Ishikawa (cell line): ENCODE measurements at regions not wholly inside any gene's neighbourhood (a gene's known extent, or its start where the extent isn't known, plus 50 kb on each side); places are given as distances from the start of the nearest gene placed in this dataset.

Experiments used
- CEBPB ChIP-seq: IDR thresholded peaks from 2 replicates; pipeline ENCODE4 v1.6.1; 2012
- CREB1 ChIP-seq: IDR thresholded peaks from 2 replicates; pipeline ENCODE4 v1.6.1; 2012; ENCODE audit warnings: low read depth
- EGR1 ChIP-seq: IDR thresholded peaks from 2 replicates; pipeline ENCODE4 v1.6.1; 2012
- EP300 ChIP-seq: IDR thresholded peaks from 2 replicates; pipeline ENCODE4 v1.6.1; 2012; ENCODE audit warnings: borderline replicate concordance
- FOXM1 ChIP-seq: IDR thresholded peaks from 2 replicates; pipeline ENCODE4 v1.6.1; 2012; ENCODE audit warnings: low read depth, borderline replicate concordance
- MAX ChIP-seq: IDR thresholded peaks from 2 replicates; pipeline ENCODE4 v1.6.1; 2012
- NFIC ChIP-seq: IDR thresholded peaks from 2 replicates; pipeline ENCODE4 v1.6.1; 2012
- RAD21 ChIP-seq: IDR thresholded peaks from 2 replicates; pipeline ENCODE4 v1.6.1; 2012; ENCODE audit warnings: low read depth
- REST ChIP-seq: IDR thresholded peaks from 2 replicates; pipeline ENCODE4 v1.6.1; 2012; ENCODE audit warnings: low read depth, mild to moderate bottlenecking
- TAF1 ChIP-seq: IDR thresholded peaks from 2 replicates; pipeline ENCODE4 v1.6.1; 2012; ENCODE audit warnings: low read depth, mild to moderate bottlenecking
- TCF12 ChIP-seq: IDR thresholded peaks from 2 replicates; pipeline ENCODE4 v1.6.1; 2012; ENCODE audit warnings: low read depth
- TEAD4 ChIP-seq: IDR thresholded peaks from 2 replicates; pipeline ENCODE4 v1.6.1; 2012
- USF1 ChIP-seq: IDR thresholded peaks from 2 replicates; pipeline ENCODE4 v1.6.1; 2012
- YY1 ChIP-seq: IDR thresholded peaks from 2 replicates; pipeline ENCODE4 v1.6.1; 2012; ENCODE audit warnings: low read depth
- ZBTB7A ChIP-seq: IDR thresholded peaks from 2 replicates; pipeline ENCODE4 v1.6.1; 2012; ENCODE audit warnings: low read depth

- TF ChIP-seq EP300 (no peak), TAF1 (no peak), TCF12 (no peak), MAX (no peak), YY1 (no peak), EGR1 (no peak), RAD21 (no peak), CREB1 (no peak), TEAD4 (no peak), NFIC (no peak), FOXM1 (no peak)
Observed at GRCh38 chr13:73413656-73414055, 354.9 kb downstream of the KLF5 start.

GRCh38 chr13:73412933-73413332 lies 354.1 kb downstream of the KLF5 start:
- TF ChIP-seq NFIC = no peak
- TF ChIP-seq EGR1 = no peak
- no peak for TF ChIP-seq USF1
- no peak for TF ChIP-seq TAF1
- no peak for TF ChIP-seq MAX
- no peak for TF ChIP-seq REST
- no peak for TF ChIP-seq FOXM1
- no peak for TF ChIP-seq CREB1
- TF ChIP-seq TEAD4 = no peak
- no peak for TF ChIP-seq ZBTB7A
- TF ChIP-seq RAD21 = no peak
- TF ChIP-seq CEBPB = no peak
- no peak for TF ChIP-seq YY1
- no peak for TF ChIP-seq EP300
- TF ChIP-seq TCF12 = no peak

GRCh38 chr13:73411067-73411809 lies 352.4 kb downstream of the KLF5 start:
- TF ChIP-seq YY1 (no peak), RAD21 (no peak), TEAD4 (no peak), TAF1 (no peak), NFIC (no peak), EGR1 (no peak), CEBPB (no peak), CREB1 (no peak), USF1 (no peak), EP300 (no peak), REST (no peak), FOXM1 (no peak), MAX (no peak), ZBTB7A (no peak), TCF12 (no peak)

GRCh38 chr13:73406454-73406853 lies 347.6 kb downstream of the KLF5 start:
- TF ChIP-seq TCF12 = no peak
- no peak for TF ChIP-seq CEBPB
- no peak for TF ChIP-seq MAX
- TF ChIP-seq REST = no peak
- no peak for TF ChIP-seq CREB1
